GM12878 (cell line): ENCODE measurements at regions not wholly inside any gene's neighbourhood (a gene's known extent, or its start where the extent isn't known, plus 50 kb on each side); places are given as distances from the start of the nearest gene placed in this dataset.

Source experiments
- ATAC-seq: fragments of 200-7000 bp; cut with Tn5 transposase; 3 replicates; pipeline ENCODE4 v1.9.1; 2020; ENCODE audit warnings: mild to moderate bottlenecking, moderate library complexity
- BruUV-seq: library from RNA; stranded (reverse); fragments of 400-500 nt; replicated peaks from 2 replicates; lab custom pipeline; 2021; lab: Mats Ljungman, UMichigan
- CTCF ChIA-PET: fragments of 300-600 bp; sonication (Branson Sonifier 250); formaldehyde crosslinking; extraction: SDS; loops from one replicate; lab custom pipeline; 2021; ENCODE audit warnings: inconsistent platforms; lab: Yijun Ruan, JAX
- POLR2A ChIA-PET: fragments of 350-600 bp; formaldehyde crosslinking; extraction: SDS; loops from one replicate; lab custom pipeline; 2021; ENCODE audit warnings: inconsistent platforms; lab: Charles Lee
- RAD21 ChIA-PET: fragments of 300-600 bp; sonication (Branson Sonifier 250); formaldehyde crosslinking; loops from one replicate; lab custom pipeline; 2023; ENCODE audit warnings: antibody characterized with exemption; ENCODE audit not compliant: unreplicated experiment; lab: Charles Lee
- SMC1A ChIA-PET: fragments of 300-600 bp; sonication (Branson Sonifier 250); formaldehyde crosslinking; loops from one replicate; lab custom pipeline; 2023; ENCODE audit not compliant: unreplicated experiment, uncharacterized antibody; lab: Charles Lee
- DNase-seq: peaks from one replicate; pipeline ENCODE4 v3.0.0-alpha.2; 2011; ENCODE audit warnings: low read depth, low spot score
- FAIRE-seq: peaks from 3 replicates; lab custom pipeline; 2011; peaks lifted over from hg19 to GRCh38; lab: Jason Lieb, UNC
- H2AFZ ChIP-seq: 2 replicates; pipeline ENCODE4 v1.6.0; 2011; ENCODE audit warnings: low read depth, low read length, control low read depth; ENCODE audit not compliant: control insufficient read depth
- H3K27ac ChIP-seq: 2 replicates; pipeline ENCODE4 v1.5.1; 2011; ENCODE audit warnings: control low read depth; ENCODE audit not compliant: control insufficient read depth, insufficient read depth
- H3K27me3 ChIP-seq, 2 experiments: replicated peaks in 1 of 2; 2 replicates each; pipeline versions ENCODE4 v1.6.0 to v1.6.1; 2011; ENCODE audit warnings: low read length in 1 of 2; ENCODE audit not compliant: control insufficient read depth in 2 of 2, insufficient read depth in 2 of 2
- H3K36me3 ChIP-seq, 2 experiments: 2 replicates each; pipeline ENCODE4 v1.5.1; 2011; ENCODE audit warnings: low read length in 1 of 2; ENCODE audit not compliant: control insufficient read depth in 2 of 2, insufficient read depth in 2 of 2
- H3K4me1 ChIP-seq: 2 replicates; pipeline ENCODE4 v1.6.1; 2011; ENCODE audit warnings: mild to moderate bottlenecking, low read length, moderate library complexity, mixed read lengths; ENCODE audit not compliant: control insufficient read depth, insufficient read depth
- H3K4me2 ChIP-seq: 2 replicates; pipeline ENCODE4 v1.6.0; 2011; ENCODE audit warnings: control low read depth; ENCODE audit not compliant: control insufficient read depth, insufficient read depth
- H3K4me3 ChIP-seq: fragments of 200-600 bp; sonication (generic); 2 replicates; pipeline ENCODE4 v1.5.1; 2016
- H3K79me2 ChIP-seq: 2 replicates; pipeline ENCODE4 v1.6.0; 2011; ENCODE audit warnings: low read length; ENCODE audit not compliant: control insufficient read depth, insufficient read depth
- H3K9ac ChIP-seq: 2 replicates; pipeline ENCODE4 v1.8.0; 2011; ENCODE audit warnings: low read length, control low read depth, mixed read lengths; ENCODE audit not compliant: control insufficient read depth, insufficient read depth
- H3K9me3 ChIP-seq: replicated peaks from 3 replicates; pipeline ENCODE4 v1.5.1; 2011; ENCODE audit warnings: mild to moderate bottlenecking, low read length; ENCODE audit not compliant: control insufficient read depth, insufficient read depth
- H4K20me1 ChIP-seq: 2 replicates; pipeline ENCODE4 v1.6.0; 2011; ENCODE audit not compliant: control insufficient read depth, insufficient read depth
- E2F8 ChIP-seq: fragments of 450-650 bp; IDR thresholded peaks from 2 replicates; pipeline ENCODE4 v1.6.1; 2018; ENCODE audit warnings: mild to moderate bottlenecking, low read depth, moderate library complexity; ENCODE audit not compliant: partially characterized antibody
- GATAD2B ChIP-seq: fragments of 450-650 bp; conservative IDR thresholded peaks from 2 replicates; pipeline ENCODE4 v1.6.1; 2017; ENCODE audit warnings: low read depth, mild to moderate bottlenecking, moderate library complexity
- NFYA ChIP-seq: IDR thresholded peaks from 2 replicates; pipeline ENCODE4 v1.6.1; 2011; ENCODE audit warnings: low read depth, mild to moderate bottlenecking, low read length, improper control_type of control experiment, borderline replicate concordance
- USF2 ChIP-seq: IDR thresholded peaks from 2 replicates; pipeline ENCODE4 v1.6.1; 2011; ENCODE audit warnings: low read depth, low read length, improper control_type of control experiment, borderline replicate concordance
- ZBTB4 ChIP-seq: fragments of 450-650 bp; formaldehyde crosslinking; IDR thresholded peaks from 2 replicates; pipeline ENCODE4 v1.4.0; 2022; ENCODE audit warnings: mild to moderate bottlenecking, moderate library complexity
- ZNF24 ChIP-seq: fragments of 450-650 bp; IDR thresholded peaks from 2 replicates; pipeline ENCODE4 v1.6.1; 2017; ENCODE audit warnings: antibody characterized with exemption, mild to moderate bottlenecking
- WGBS: methylation state at CpG from one replicate; pipeline ENCODE4 v1.1.6; 2016; ENCODE audit warnings: low lambda C conversion rate; ENCODE audit not compliant: insufficient replicate concordance, insufficient coverage; ENCODE audit errors: missing lambda C conversion rate; 5-methylcytosine and 5-hydroxymethylcytosine counted together
- in situ Hi-C: fragments of 300-500 bp; cut with MboI; formaldehyde crosslinking; loops from 9 replicates; pipeline ENCODE4 v1.14.3; 2018; ENCODE audit warnings: mixed read lengths
- intact Hi-C: fragments of 100-400 bp; cut with micrococcal nuclease; formaldehyde crosslinking; loops from one replicate; pipeline ENCODE4 v1.14.2; 2022; ENCODE audit not compliant: unreplicated experiment

- TF ChIP-seq E2F8 (no peak), NFYA (no peak), ZNF24 (no peak), GATAD2B (no peak)
- TF ChIP-seq, all 136 proteins: peak for 0
Observed at GRCh38 chr5:124285071-124285470, 461.4 kb downstream of the ZNF608 start (continued).

GRCh38 chr5:124283031-124283430, 463.4 kb downstream of the ZNF608 start:
- Histone ChIP-seq H3K4me3 (no peak overlapping the region), H3K36me3 (no peaks in the 10 kb centered on the region), H3K4me2 (no peak overlapping the region), H3K27ac (no peak overlapping the region), H3K9me3 (no peaks in the 10 kb centered on the region), H2AFZ (no peak overlapping the region), H3K79me2 (no peaks in the 10 kb centered on the region), H4K20me1 (no peaks in the 10 kb centered on the region), H3K27me3 (no peaks in the 10 kb centered on the region; a peak in 1 of 4 replicates), H3K4me1 (no peaks in the 10 kb centered on the region)
- RAD21 ChIA-PET = no interaction called here
- intact Hi-C loops = no loop called here
- FAIRE-seq (no peak), DNase-seq (no peak), ATAC-seq (no peak)
- BruUV-seq = no TSS peak
- POLR2A ChIA-PET = no interaction called here
- in situ Hi-C loops = no loop called here
- WGBS = 21% methylated on average over 2 of the region's 2 CpGs
- CTCF ChIA-PET = no interaction called here
- no peak for TF ChIP-seq ZBTB4 (CRISPR knock-in tag)
- no peak for TF ChIP-seq USF2
- TF ChIP-seq, all 136 proteins: peak for 0
- no peak overlapping the region for H3K9ac ChIP-seq
- SMC1A ChIA-PET = interaction anchor here (0.5 kb wide), 1 partner anchor 345 kb away, joined by 4 read pairs; no protein-coding TSS in a partner anchor
